ENCODE measurements at regions not wholly inside any gene's neighbourhood (a gene's known extent, or its start where the extent isn't known, plus 50 kb on each side); places are given as distances from the start of the nearest gene placed in this dataset.

- TF ChIP-seq TAF1 (IDR thresholded peaks at IDR 0.05; ENCODE audit: borderline replicate concordance, low read depth, low read length), result no peak
- no peak for TF ChIP-seq POLR2A (IDR thresholded peaks at IDR 0.05; ENCODE audit: low read depth, low read length)
- no peak for TF ChIP-seq POLR2AphosphoS5 (IDR thresholded peaks at IDR 0.05; ENCODE audit: low read depth, low read length)
- DNase-seq (ENCODE audit: insufficient read length) (no peak), FAIRE-seq (no peak)
These were observed 93.4 kb downstream of the TENT4A start for GRCh38 chr5:6806668-6807067.

DNA sequence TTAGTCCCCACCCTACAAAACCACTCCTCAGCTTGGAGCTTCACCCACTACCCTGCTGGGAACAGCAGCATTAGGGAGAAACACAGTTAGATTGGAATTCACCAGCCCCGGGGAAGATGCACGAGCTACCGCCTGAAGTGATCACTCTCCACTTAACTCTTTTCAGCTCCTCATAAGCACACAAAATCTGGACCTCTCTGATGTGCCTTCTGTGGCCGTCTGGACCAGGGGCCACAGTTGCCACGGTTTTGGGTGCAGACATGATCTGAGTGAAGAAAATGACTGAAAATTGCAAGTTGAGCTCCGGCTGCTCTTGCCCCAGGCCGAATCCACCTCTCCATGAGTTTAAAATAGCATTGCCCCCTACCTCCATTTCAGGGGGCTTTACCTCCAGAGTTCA, 95.2 kb downstream of the TENT4A start:
- FAIRE-seq (no peak), DNase-seq (ENCODE audit: insufficient read length) (no peak)
- no peak for TF ChIP-seq POLR2AphosphoS5 (IDR thresholded peaks at IDR 0.05; ENCODE audit: low read depth, low read length)
- no peak for TF ChIP-seq POLR2A (IDR thresholded peaks at IDR 0.05; ENCODE audit: low read depth, low read length)
- TF ChIP-seq TAF1 (IDR thresholded peaks at IDR 0.05; ENCODE audit: borderline replicate concordance, low read depth, low read length), result no peak

- DNase-seq (ENCODE audit: insufficient read length), result no peak
- no peak for FAIRE-seq
- TF ChIP-seq POLR2A (IDR thresholded peaks at IDR 0.05; ENCODE audit: low read depth, low read length) (no peak), TAF1 (IDR thresholded peaks at IDR 0.05; ENCODE audit: borderline replicate concordance, low read depth, low read length) (no peak), POLR2AphosphoS5 (IDR thresholded peaks at IDR 0.05; ENCODE audit: low read depth, low read length) (no peak)
These were observed 97.6 kb downstream of the TENT4A start for GRCh38 chr5:6810641-6811405.

GRCh38 chr5:6812091-6812490, 98.9 kb downstream of the TENT4A start:
- DNase-seq (ENCODE audit: insufficient read length) (no peak), FAIRE-seq (no peak)
- no peak for TF ChIP-seq POLR2AphosphoS5 (IDR thresholded peaks at IDR 0.05; ENCODE audit: low read depth, low read length)
- TF ChIP-seq POLR2A (IDR thresholded peaks at IDR 0.05; ENCODE audit: low read depth, low read length), result no peak
- TF ChIP-seq TAF1 (IDR thresholded peaks at IDR 0.05; ENCODE audit: borderline replicate concordance, low read depth, low read length), result no peak

GRCh38 chr5:6812800-6813731, 99.8 kb downstream of the TENT4A start:
- FAIRE-seq (no peak), DNase-seq (ENCODE audit: insufficient read length) (no peak)
- no peak for TF ChIP-seq TAF1 (IDR thresholded peaks at IDR 0.05; ENCODE audit: borderline replicate concordance, low read depth, low read length)
- TF ChIP-seq POLR2A (IDR thresholded peaks at IDR 0.05; ENCODE audit: low read depth, low read length), result no peak
- no peak for TF ChIP-seq POLR2AphosphoS5 (IDR thresholded peaks at IDR 0.05; ENCODE audit: low read depth, low read length)

GRCh38 chr5:6814816-6815215, 101.6 kb downstream of the TENT4A start:
- FAIRE-seq (no peak), DNase-seq (ENCODE audit: insufficient read length) (no peak)
- TF ChIP-seq POLR2A (IDR thresholded peaks at IDR 0.05; ENCODE audit: low read depth, low read length) (no peak), POLR2AphosphoS5 (IDR thresholded peaks at IDR 0.05; ENCODE audit: low read depth, low read length) (no peak), TAF1 (IDR thresholded peaks at IDR 0.05; ENCODE audit: borderline replicate concordance, low read depth, low read length) (no peak)

GRCh38 chr5:6818594-6819511, 105.6 kb downstream of the TENT4A start:
- FAIRE-seq, result no peak
- no peak for DNase-seq (ENCODE audit: insufficient read length)
- TF ChIP-seq POLR2A (IDR thresholded peaks at IDR 0.05; ENCODE audit: low read depth, low read length) (no peak), POLR2AphosphoS5 (IDR thresholded peaks at IDR 0.05; ENCODE audit: low read depth, low read length) (no peak), TAF1 (IDR thresholded peaks at IDR 0.05; ENCODE audit: borderline replicate concordance, low read depth, low read length) (no peak)

GRCh38 chr5:6819521-6819920, 106.3 kb downstream of the TENT4A start:
- FAIRE-seq (no peak), DNase-seq (ENCODE audit: insufficient read length) (no peak)
- TF ChIP-seq POLR2AphosphoS5 (IDR thresholded peaks at IDR 0.05; ENCODE audit: low read depth, low read length), result no peak
- TF ChIP-seq POLR2A (IDR thresholded peaks at IDR 0.05; ENCODE audit: low read depth, low read length), result no peak
- TF ChIP-seq TAF1 (IDR thresholded peaks at IDR 0.05; ENCODE audit: borderline replicate concordance, low read depth, low read length), result no peak

DNA sequence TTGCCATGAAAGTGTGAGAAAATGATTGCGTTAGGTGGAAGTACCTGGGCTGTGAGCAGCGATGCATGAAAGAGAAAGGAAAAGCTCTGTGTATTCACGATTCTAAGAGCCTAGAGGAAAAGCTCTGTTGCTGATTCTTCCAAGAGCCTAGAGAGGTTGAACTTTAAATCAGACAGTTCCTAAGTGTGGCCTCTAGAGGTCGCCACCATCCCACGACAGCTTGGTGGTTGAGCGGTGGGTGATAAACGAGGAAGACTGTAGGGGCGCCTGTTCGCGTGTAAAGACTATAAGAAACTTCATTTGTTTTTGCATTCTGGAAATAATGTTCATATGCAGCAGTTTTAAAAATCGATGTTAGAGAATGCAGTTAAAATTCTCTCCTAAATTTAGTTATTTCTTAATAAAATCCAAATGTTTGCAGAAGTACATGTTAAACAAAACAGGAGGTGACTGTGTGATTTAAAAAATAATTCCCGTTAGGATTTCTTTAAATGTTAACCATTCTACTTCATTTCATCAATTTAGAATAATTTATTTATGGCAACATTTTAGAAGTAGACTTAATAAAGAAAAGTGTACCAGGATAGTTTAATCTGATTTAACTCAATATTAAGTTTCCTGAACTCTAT, 107.7 kb downstream of the TENT4A start:
- FAIRE-seq, result no peak

DNA sequence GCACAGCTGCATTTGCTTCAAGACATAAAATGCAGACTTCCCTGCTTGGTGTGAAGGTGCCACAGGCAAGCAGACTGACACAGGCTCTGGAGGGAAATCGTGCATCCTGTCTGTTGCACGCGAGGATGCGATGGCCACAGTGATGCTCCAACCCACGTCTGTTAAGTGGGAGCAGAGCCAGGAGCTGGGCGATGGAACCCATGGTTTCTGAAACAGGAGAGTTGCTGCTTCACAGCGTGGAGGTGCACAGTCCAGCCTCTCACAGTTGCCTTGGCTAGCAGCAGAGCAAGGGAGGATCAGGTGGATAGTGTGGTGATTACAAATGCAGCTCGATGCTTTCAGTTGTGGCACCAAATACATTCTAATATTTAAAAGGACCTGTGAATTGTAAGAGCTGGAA, 108.8 kb downstream of the TENT4A start:
- FAIRE-seq, result no peak
- TF ChIP-seq TAF1 (IDR thresholded peaks at IDR 0.05; ENCODE audit: borderline replicate concordance, low read depth, low read length) (no peak), POLR2AphosphoS5 (IDR thresholded peaks at IDR 0.05; ENCODE audit: low read depth, low read length) (no peak), POLR2A (IDR thresholded peaks at IDR 0.05; ENCODE audit: low read depth, low read length) (no peak)
- DNase-seq (ENCODE audit: insufficient read length), result no peak

More for the DNA sequence above, 107.7 kb downstream of the TENT4A start:
- no peak for TF ChIP-seq POLR2A (IDR thresholded peaks at IDR 0.05; ENCODE audit: low read depth, low read length)
- DNase-seq (ENCODE audit: insufficient read length), result peak; percentile 27

Measured in GM12892 (cell line).